Transverse colon (tissue), 4 donors: ENCODE measurements at regions not wholly inside any gene's neighbourhood (a gene's known extent, or its start where the extent isn't known, plus 50 kb on each side); places are given as distances from the start of the nearest gene placed in this dataset.

ENCODE experiments used
- DNase-seq: peaks from one replicate; pipeline ENCODE4 v3.0.0-alpha.2; 2019
- H3K27ac ChIP-seq, 4 donors: fragments of 200-600 bp; sonication (generic); 2 replicates each; pipeline ENCODE4 v1.5.1; 2016 to 2018; ENCODE audit warnings: inconsistent platforms in 4 of 4
- H3K27me3 ChIP-seq: fragments of 200-600 bp; sonication (generic); 2 replicates; pipeline ENCODE4 v1.5.1; 2017; ENCODE audit warnings: inconsistent platforms
- H3K36me3 ChIP-seq, 4 donors: fragments of 200-600 bp; sonication (generic); 2 replicates each; pipeline ENCODE4 v1.5.1; 2017 to 2019; ENCODE audit warnings: inconsistent platforms in 4 of 4
- H3K4me1 ChIP-seq, 4 donors: fragments of 200-600 bp; sonication (generic); 2 replicates each; pipeline ENCODE4 v1.5.1; 2017 to 2020; ENCODE audit warnings: inconsistent platforms in 4 of 4
- H3K4me3 ChIP-seq, 4 donors: fragments of 200-600 bp; sonication (generic); 1 replicate in 1 of 4; 2 replicates in 3 of 4; pipeline versions ENCODE4 v1.5.1 to v1.6.1; 2017 to 2019; ENCODE audit warnings: inconsistent platforms in 4 of 4
- H3K9me3 ChIP-seq, 2 donors: fragments of 200-600 bp; sonication (generic); 2 replicates each; pipeline ENCODE4 v1.5.1; 2017 to 2019; ENCODE audit warnings: inconsistent platforms in 2 of 2
- CTCF ChIP-seq, 5 experiments: fragments of 200-600 bp in 3 of 5; fragments of 450-650 bp in 2 of 5; sonication (generic) in 3 of 5; IDR thresholded peaks; 1 replicate in 2 of 5; 2 replicates in 3 of 5; pipeline ENCODE4 v1.5.1; 2016 to 2017; ENCODE audit warnings: antibody characterized with exemption in 5 of 5, inconsistent platforms in 3 of 5, mild to moderate bottlenecking in 2 of 5, moderate library complexity in 1 of 5
- EP300 ChIP-seq: sonication (generic); formaldehyde crosslinking; IDR thresholded peaks from one replicate; pipeline ENCODE4 v1.6.1; 2017; ENCODE audit warnings: antibody characterized with exemption, low read depth
- POLR2A ChIP-seq: fragments of 450-650 bp; IDR thresholded peaks from one replicate; pipeline ENCODE4 v1.6.1; 2016; ENCODE audit warnings: antibody characterized with exemption, mild to moderate bottlenecking, moderate library complexity
- POLR2AphosphoS5 ChIP-seq, 3 donors: sonication (generic); formaldehyde crosslinking; IDR thresholded peaks; one replicate each; pipeline ENCODE4 v1.6.1; 2016; ENCODE audit warnings: antibody characterized with exemption in 3 of 3
- WGBS, 2 donors: methylation state at CpG; one replicate each; pipeline ENCODE4 v1.1.5; 2018; ENCODE audit warnings: low coverage in 1 of 2; 5-methylcytosine and 5-hydroxymethylcytosine counted together
- in situ Hi-C, 4 donors: fragments of 200-750 bp; cut with MboI; loops; one replicate each; pipeline versions ENCODE4 v1.15.0 to v1.15.1; 2017; ENCODE audit warnings: low sequenced_read_pairs in 3 of 4, low pct_ligation_motif_present in 1 of 4, low pct_unique_long_range_greater_than_20kb in 1 of 4
- intact Hi-C: fragments of 100-400 bp; cut with DNase I; formaldehyde crosslinking; loops from one replicate; pipeline ENCODE4 v1.15.1; 2023; ENCODE audit warnings: low total_unique reads

GRCh38 chr5:3852161-3852916, 256.7 kb downstream of the IRX1 start:
- no peaks in the 10 kb centered on the region for H3K36me3 ChIP-seq
- no peak overlapping the region for H3K4me3 ChIP-seq
- H3K4me1 ChIP-seq: no peaks in the 10 kb centered on the region
- no peak overlapping the region for H3K27ac ChIP-seq
- no peaks in the 10 kb centered on the region for H3K9me3 ChIP-seq
- in situ Hi-C loops: no loop called here
- TF ChIP-seq CTCF (IDR thresholded peaks at IDR 0.05) (no peak), EP300 (no peak), POLR2A (no peak), POLR2AphosphoS5 (IDR thresholded peaks at IDR 0.05) (no peak)
- WGBS, 2 donors: 50 to 72% methylated on average over 2 to 12 of the region's 13 CpGs
- no peak for DNase-seq
- H3K27me3 ChIP-seq: no peaks in the 10 kb centered on the region
- intact Hi-C loops: no loop called here

GRCh38 chr5:3853362-3853761, 257.7 kb downstream of the IRX1 start:
- H3K9me3 ChIP-seq: no peaks in the 10 kb centered on the region
- TF ChIP-seq CTCF (IDR thresholded peaks at IDR 0.05) (no peak), POLR2AphosphoS5 (IDR thresholded peaks at IDR 0.05) (no peak), POLR2A (no peak), EP300 (no peak)
- 87 to 88% methylated on average over 11 of the region's 11 CpGs for WGBS, 2 donors

GRCh38 chr5:3854188-3854821, 258.7 kb downstream of the IRX1 start:
- DNase-seq: no peak
- no peaks in the 10 kb centered on the region for H3K36me3 ChIP-seq
- H3K27me3 ChIP-seq: no peaks in the 10 kb centered on the region
- H3K9me3 ChIP-seq: no peaks in the 10 kb centered on the region
- H3K4me1 ChIP-seq: no peaks in the 10 kb centered on the region
- in situ Hi-C loops: no loop called here
- 63 to 89% methylated on average over 9 to 30 of the region's 30 CpGs for WGBS, 2 donors
- intact Hi-C loops: no loop called here
- H3K27ac ChIP-seq: no peak overlapping the region
- no peak for TF ChIP-seq POLR2AphosphoS5 (IDR thresholded peaks at IDR 0.05)
- no peak for TF ChIP-seq POLR2A
- TF ChIP-seq EP300: no peak
- TF ChIP-seq CTCF (IDR thresholded peaks at IDR 0.05): no peak
- no peak overlapping the region for H3K4me3 ChIP-seq

More at GRCh38 chr5:3853362-3853761, 257.7 kb downstream of the IRX1 start:
- Histone ChIP-seq H3K27ac (no peak overlapping the region), H3K27me3 (no peaks in the 10 kb centered on the region), H3K36me3 (no peaks in the 10 kb centered on the region), H3K4me1 (no peaks in the 10 kb centered on the region), H3K4me3 (no peak overlapping the region)
- intact Hi-C loops (no loop called here), in situ Hi-C loops (no loop called here)
- no peak for DNase-seq

GRCh38 chr5:3856036-3856435, 260.4 kb downstream of the IRX1 start:
- Histone ChIP-seq H3K27ac (no peak overlapping the region), H3K36me3 (no peaks in the 10 kb centered on the region), H3K27me3 (no peaks in the 10 kb centered on the region), H3K9me3 (no peaks in the 10 kb centered on the region), H3K4me3 (no peak overlapping the region), H3K4me1 (no peaks in the 10 kb centered on the region)
- TF ChIP-seq POLR2AphosphoS5 (IDR thresholded peaks at IDR 0.05) (no peak), POLR2A (no peak), CTCF (IDR thresholded peaks at IDR 0.05) (no peak), EP300 (no peak)
- no peak for DNase-seq
- in situ Hi-C loops (no loop called here), intact Hi-C loops (no loop called here)
- WGBS, 2 donors: 91 to 100% methylated on average over 3 to 6 of the region's 6 CpGs
